ENCODE measurements at regions not wholly inside any gene's neighbourhood (a gene's known extent, or its start where the extent isn't known, plus 50 kb on each side); places are given as distances from the start of the nearest gene placed in this dataset.

GRCh38 chr11:64484191-64485022, 71.3 kb upstream of the SLC22A11 start:
- TF ChIP-seq POLR2A (IDR thresholded peaks at IDR 0.05) (no peak), CTCF (IDR thresholded peaks at IDR 0.05) (no peak)
